ENCODE measurements at regions not wholly inside any gene's neighbourhood (a gene's known extent, or its start where the extent isn't known, plus 50 kb on each side); places are given as distances from the start of the nearest gene placed in this dataset.

DNA sequence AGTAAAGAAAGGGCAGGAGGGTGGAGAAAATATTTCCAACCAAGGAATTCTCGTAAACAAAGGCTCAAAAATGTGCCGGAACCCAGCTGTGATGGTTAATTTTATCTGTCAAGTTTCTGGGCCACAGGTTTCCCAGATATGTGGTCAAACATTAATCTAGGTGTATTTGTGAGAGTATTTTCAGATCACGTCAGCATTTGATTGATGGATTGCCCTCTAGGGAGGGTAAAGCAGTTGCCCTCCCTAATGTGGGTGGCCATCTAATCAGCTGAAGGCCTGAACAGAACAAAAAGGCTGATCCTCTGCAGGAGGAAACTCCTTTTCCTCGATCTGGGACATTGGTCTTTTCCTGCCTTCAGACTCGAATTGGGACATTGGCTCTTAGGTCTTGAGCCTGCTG lies 298.7 kb upstream of the TCF21 start:
- H4K20me1 ChIP-seq (replicated peaks in 1 of 2; ENCODE audit: control insufficient read depth in 1 of 2, insufficient read depth in 2 of 2, low read length in 2 of 2), result no peaks in the 10 kb centered on the region
- no peak overlapping the region for H4K91ac ChIP-seq (replicated peaks; ENCODE audit: insufficient read length, low read length)
- H3K79me2 ChIP-seq (ENCODE audit: control insufficient read depth in 1 of 2, insufficient read depth in 2 of 2, low read length in 2 of 2), result no peaks in the 10 kb centered on the region
- no peak overlapping the region for H3K18ac ChIP-seq (ENCODE audit: extremely low read depth, low read length)
- H4K5ac ChIP-seq (ENCODE audit: insufficient read length, low read depth, low read length), result no peak overlapping the region
- ChIA-PET CTCF (ENCODE audit: partially characterized antibody) (interaction anchor here (0.8 kb wide), 1 partner anchor 331 kb away, joined by 3 read pairs; no protein-coding TSS in a partner anchor), POLR2A (ENCODE audit: partially characterized antibody) (no interaction called here)
- H3K27me3 ChIP-seq (replicated peaks in 1 of 4; ENCODE audit: control insufficient read depth in 3 of 4, extremely low read depth in 1 of 4, insufficient read depth in 3 of 4, low read length in 3 of 4), result no peaks in the 10 kb centered on the region
- no peak overlapping the region for H3K23ac ChIP-seq (ENCODE audit: insufficient read length)
- H3K4me2 ChIP-seq (ENCODE audit: insufficient read depth in 1 of 2, low read depth in 2 of 2, low read length in 2 of 2), result no peak overlapping the region
- no peak overlapping the region for H3K4ac ChIP-seq (replicated peaks; ENCODE audit: insufficient read length, low read depth, low read length)
- H3K79me1 ChIP-seq (ENCODE audit: low read depth, low read length), result no peaks in the 10 kb centered on the region
- H2BK12ac ChIP-seq (ENCODE audit: low read depth, low read length), result 0 out of 2 replicates have a peak overlapping the region, but pooled peaks have one; percentile 12
- H3K56ac ChIP-seq (replicated peaks; ENCODE audit: insufficient read length, low read depth, low read length), result no peak overlapping the region
- H2AFZ ChIP-seq (ENCODE audit: low read length), result peak overlapping the region; percentile 96
- no peaks in the 10 kb centered on the region for H3K9me3 ChIP-seq (ENCODE audit: insufficient read depth in 2 of 2, low read depth in 1 of 2, low read length in 1 of 2)
- no peaks in the 10 kb centered on the region for H3K36me3 ChIP-seq (ENCODE audit: control insufficient read depth in 2 of 4, insufficient read depth in 4 of 4, low read length in 3 of 4)
- H3K23me2 ChIP-seq (ENCODE audit: low read depth, low read length), result no peaks in the 10 kb centered on the region
- no peak overlapping the region for H2AK5ac ChIP-seq (ENCODE audit: low read depth, low read length)
- no peak overlapping the region for H2BK20ac ChIP-seq (ENCODE audit: low read length)
- H2BK120ac ChIP-seq (replicated peaks; ENCODE audit: low read depth, low read length), result no peak overlapping the region
- FAIRE-seq (no peak), DNase-seq (ENCODE audit: low read depth in 1 of 2, low spot score in 2 of 2) (no peak)
- H3K4me1 ChIP-seq (replicated peaks in 1 of 4; ENCODE audit: control insufficient read depth in 3 of 4, insufficient read depth in 4 of 4, low read length in 3 of 4), result no peaks in the 10 kb centered on the region
- no peak overlapping the region for H2BK5ac ChIP-seq (ENCODE audit: low read depth, low read length)
- 80% methylated on average over 5 of the region's 5 CpGs; no CpG with 5 or more reads in 1 of the 2 experiments for WGBS, 2 experiments (ENCODE audit: extremely low coverage in 1 of 2, insufficient coverage in 1 of 2, insufficient read length in 1 of 2, insufficient replicate concordance in 2 of 2, low coverage in 1 of 2, low lambda C conversion rate in 2 of 2, missing lambda C conversion rate in 1 of 2)
- no peak overlapping the region for H2BK15ac ChIP-seq (ENCODE audit: low read length)
- H3K4me3 ChIP-seq (ENCODE audit: extremely low read depth in 1 of 4, insufficient read depth in 2 of 4, low read depth in 3 of 4, low read length in 4 of 4), result no peak overlapping the region
- H4K8ac ChIP-seq (ENCODE audit: extremely low read depth, insufficient read depth, low read length), result no peak overlapping the region
- no peak overlapping the region for H3K9ac ChIP-seq (replicated peaks in 1 of 4; ENCODE audit: extremely low read depth in 1 of 4, low read depth in 3 of 4, low read length in 3 of 4)
- H3K27ac ChIP-seq (ENCODE audit: low read depth, low read length), result no peak overlapping the region
- H3K14ac ChIP-seq (ENCODE audit: insufficient read length), result no peak overlapping the region
- TF ChIP-seq CHD7 (IDR thresholded peaks at IDR 0.05; ENCODE audit: insufficient replicate concordance, low read length), result no peak

All from H1 (cell line).